Ishikawa (cell line): ENCODE measurements at regions not wholly inside any gene's neighbourhood (a gene's known extent, or its start where the extent isn't known, plus 50 kb on each side); places are given as distances from the start of the nearest gene placed in this dataset.

Experiments used
- CEBPB ChIP-seq: IDR thresholded peaks from 2 replicates; pipeline ENCODE4 v1.6.1; 2012
- CREB1 ChIP-seq: IDR thresholded peaks from 2 replicates; pipeline ENCODE4 v1.6.1; 2012; ENCODE audit warnings: low read depth
- EGR1 ChIP-seq: IDR thresholded peaks from 2 replicates; pipeline ENCODE4 v1.6.1; 2012
- EP300 ChIP-seq: IDR thresholded peaks from 2 replicates; pipeline ENCODE4 v1.6.1; 2012; ENCODE audit warnings: borderline replicate concordance
- FOXM1 ChIP-seq: IDR thresholded peaks from 2 replicates; pipeline ENCODE4 v1.6.1; 2012; ENCODE audit warnings: low read depth, borderline replicate concordance
- MAX ChIP-seq: IDR thresholded peaks from 2 replicates; pipeline ENCODE4 v1.6.1; 2012
- NFIC ChIP-seq: IDR thresholded peaks from 2 replicates; pipeline ENCODE4 v1.6.1; 2012
- RAD21 ChIP-seq: IDR thresholded peaks from 2 replicates; pipeline ENCODE4 v1.6.1; 2012; ENCODE audit warnings: low read depth
- TAF1 ChIP-seq: IDR thresholded peaks from 2 replicates; pipeline ENCODE4 v1.6.1; 2012; ENCODE audit warnings: low read depth, mild to moderate bottlenecking
- TCF12 ChIP-seq: IDR thresholded peaks from 2 replicates; pipeline ENCODE4 v1.6.1; 2012; ENCODE audit warnings: low read depth
- TEAD4 ChIP-seq: IDR thresholded peaks from 2 replicates; pipeline ENCODE4 v1.6.1; 2012
- USF1 ChIP-seq: IDR thresholded peaks from 2 replicates; pipeline ENCODE4 v1.6.1; 2012
- YY1 ChIP-seq: IDR thresholded peaks from 2 replicates; pipeline ENCODE4 v1.6.1; 2012; ENCODE audit warnings: low read depth
- ZBTB7A ChIP-seq: IDR thresholded peaks from 2 replicates; pipeline ENCODE4 v1.6.1; 2012; ENCODE audit warnings: low read depth
- TF ChIP-seq, protein P1 (sequence below): IDR thresholded peaks from 2 replicates; pipeline ENCODE4 v1.6.1; 2012; ENCODE audit warnings: low read depth, mild to moderate bottlenecking

GRCh38 chr15:39427705-39428104, 153.2 kb upstream of the THBS1 start:
- TF ChIP-seq RAD21 (no peak), MAX (no peak), FOXM1 (no peak), YY1 (no peak), EP300 (no peak), EGR1 (no peak), TCF12 (no peak), CEBPB (no peak), USF1 (no peak), NFIC (no peak), ZBTB7A (no peak), TAF1 (no peak), TEAD4 (no peak), CREB1 (no peak)
- TF ChIP-seq, protein P1, sequence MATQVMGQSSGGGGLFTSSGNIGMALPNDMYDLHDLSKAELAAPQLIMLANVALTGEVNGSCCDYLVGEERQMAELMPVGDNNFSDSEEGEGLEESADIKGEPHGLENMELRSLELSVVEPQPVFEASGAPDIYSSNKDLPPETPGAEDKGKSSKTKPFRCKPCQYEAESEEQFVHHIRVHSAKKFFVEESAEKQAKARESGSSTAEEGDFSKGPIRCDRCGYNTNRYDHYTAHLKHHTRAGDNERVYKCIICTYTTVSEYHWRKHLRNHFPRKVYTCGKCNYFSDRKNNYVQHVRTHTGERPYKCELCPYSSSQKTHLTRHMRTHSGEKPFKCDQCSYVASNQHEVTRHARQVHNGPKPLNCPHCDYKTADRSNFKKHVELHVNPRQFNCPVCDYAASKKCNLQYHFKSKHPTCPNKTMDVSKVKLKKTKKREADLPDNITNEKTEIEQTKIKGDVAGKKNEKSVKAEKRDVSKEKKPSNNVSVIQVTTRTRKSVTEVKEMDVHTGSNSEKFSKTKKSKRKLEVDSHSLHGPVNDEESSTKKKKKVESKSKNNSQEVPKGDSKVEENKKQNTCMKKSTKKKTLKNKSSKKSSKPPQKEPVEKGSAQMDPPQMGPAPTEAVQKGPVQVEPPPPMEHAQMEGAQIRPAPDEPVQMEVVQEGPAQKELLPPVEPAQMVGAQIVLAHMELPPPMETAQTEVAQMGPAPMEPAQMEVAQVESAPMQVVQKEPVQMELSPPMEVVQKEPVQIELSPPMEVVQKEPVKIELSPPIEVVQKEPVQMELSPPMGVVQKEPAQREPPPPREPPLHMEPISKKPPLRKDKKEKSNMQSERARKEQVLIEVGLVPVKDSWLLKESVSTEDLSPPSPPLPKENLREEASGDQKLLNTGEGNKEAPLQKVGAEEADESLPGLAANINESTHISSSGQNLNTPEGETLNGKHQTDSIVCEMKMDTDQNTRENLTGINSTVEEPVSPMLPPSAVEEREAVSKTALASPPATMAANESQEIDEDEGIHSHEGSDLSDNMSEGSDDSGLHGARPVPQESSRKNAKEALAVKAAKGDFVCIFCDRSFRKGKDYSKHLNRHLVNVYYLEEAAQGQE: no peak

DNA sequence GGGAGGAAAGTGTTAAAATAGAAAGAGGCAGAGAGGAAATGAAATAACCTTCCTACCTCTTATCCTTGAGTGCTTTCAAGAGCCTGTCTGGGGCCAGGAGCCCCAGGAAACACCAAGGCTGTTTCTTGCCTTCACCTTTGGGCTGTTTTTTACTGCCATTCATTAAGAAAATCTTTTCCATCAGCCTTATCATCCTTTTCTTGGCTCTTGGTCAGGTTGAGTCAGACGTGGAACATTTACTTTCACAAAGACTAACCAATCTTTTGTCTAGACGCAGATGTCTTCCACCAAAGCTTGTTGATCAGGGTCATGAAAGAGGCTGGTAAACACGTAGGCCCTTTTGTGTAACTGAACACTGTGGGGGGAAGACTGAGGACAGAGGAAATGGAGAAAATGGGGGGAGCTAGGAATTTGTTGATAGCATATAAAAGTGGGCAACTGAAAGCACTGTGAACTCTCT, 151.0 kb upstream of the THBS1 start:
- TF ChIP-seq RAD21 (no peak), EP300 (no peak), YY1 (no peak), TCF12 (no peak), CEBPB (no peak), CREB1 (no peak)
- TF ChIP-seq, protein P1: no peak

- no peak for TF ChIP-seq TCF12
- TF ChIP-seq MAX: no peak
- TF ChIP-seq TEAD4: no peak
- no peak for TF ChIP-seq EGR1
- TF ChIP-seq CEBPB: no peak
- no peak for TF ChIP-seq RAD21
- TF ChIP-seq USF1: no peak
- no peak for TF ChIP-seq EP300
- no peak for TF ChIP-seq FOXM1
- TF ChIP-seq TAF1: no peak
- TF ChIP-seq YY1: no peak
- no peak for TF ChIP-seq CREB1
- TF ChIP-seq NFIC: no peak
- no peak for TF ChIP-seq ZBTB7A
- TF ChIP-seq, protein P1: no peak
Observed at GRCh38 chr15:39430389-39430788, 150.5 kb upstream of the THBS1 start.

DNA sequence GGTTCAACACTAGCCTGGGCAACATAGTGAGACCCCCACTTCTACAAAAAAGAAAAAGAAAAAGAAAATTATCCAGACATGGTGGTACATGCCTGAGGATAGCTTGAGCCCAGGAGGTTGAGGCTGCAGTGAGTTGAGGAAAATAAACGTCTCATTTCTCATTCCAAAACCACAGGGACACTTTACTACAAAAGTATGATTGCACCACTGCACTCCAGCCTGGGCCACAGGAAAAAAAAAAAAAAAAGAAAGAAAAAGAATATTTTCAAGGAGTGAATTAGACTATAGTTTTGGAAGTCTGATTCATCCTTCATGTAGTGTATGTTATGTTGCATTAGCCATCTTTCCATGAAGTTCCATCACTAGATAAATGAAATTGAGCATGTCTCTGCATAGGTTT, 149.5 kb upstream of the THBS1 start:
- no peak for TF ChIP-seq USF1
